DOHH2 (cell line): ENCODE measurements at regions not wholly inside any gene's neighbourhood (a gene's known extent, or its start where the extent isn't known, plus 50 kb on each side); places are given as distances from the start of the nearest gene placed in this dataset.

Source experiments
- H3F3A ChIP-seq: fragments of 200-600 bp; sonication (generic), shearing (Covaris generic); 2 replicates; pipeline ENCODE4 v1.6.0; 2016; ENCODE audit warnings: antibody characterized with exemption, mild to moderate bottlenecking; ENCODE audit not compliant: control insufficient read depth, insufficient read depth
- H3K27ac ChIP-seq: fragments of 200-600 bp; sonication (generic); 2 replicates; pipeline ENCODE4 v1.5.1; 2014; ENCODE audit warnings: low read depth, mild to moderate bottlenecking, low read length, moderate library complexity
- H3K27me3 ChIP-seq: fragments of 200-600 bp; sonication (generic); 2 replicates; pipeline ENCODE4 v1.6.1; 2014; ENCODE audit warnings: mild to moderate bottlenecking, low read length, mixed read lengths; ENCODE audit not compliant: control insufficient read depth
- H3K36me3 ChIP-seq: fragments of 200-600 bp; sonication (generic); 2 replicates; pipeline ENCODE4 v1.6.1; 2014; ENCODE audit warnings: mild to moderate bottlenecking, low read length, moderate library complexity, mixed read lengths; ENCODE audit not compliant: control insufficient read depth
- H3K4me1 ChIP-seq: fragments of 200-600 bp; sonication (generic); 2 replicates; pipeline ENCODE4 v1.6.1; 2014; ENCODE audit warnings: mild to moderate bottlenecking, low read length, mixed read lengths; ENCODE audit not compliant: control insufficient read depth
- H3K4me2 ChIP-seq: fragments of 200-600 bp; sonication (generic); 2 replicates; pipeline ENCODE4 v1.6.0; 2014; ENCODE audit warnings: mild to moderate bottlenecking, low read length, moderate library complexity
- H3K4me3 ChIP-seq: fragments of 200-600 bp; sonication (generic); 2 replicates; pipeline ENCODE4 v1.5.1; 2014; ENCODE audit warnings: mild to moderate bottlenecking, low read length, mixed read lengths
- H3K79me2 ChIP-seq: fragments of 200-600 bp; sonication (generic); 2 replicates; pipeline ENCODE4 v1.6.1; 2014; ENCODE audit warnings: mild to moderate bottlenecking, low read length, mixed read lengths; ENCODE audit not compliant: control insufficient read depth
- H3K9me2 ChIP-seq: fragments of 200-600 bp; sonication (generic); replicated peaks from 2 replicates; pipeline ENCODE4 v1.6.1; 2014; ENCODE audit warnings: mild to moderate bottlenecking, low read length, mixed read lengths; ENCODE audit not compliant: control insufficient read depth
- H3K9me3 ChIP-seq: fragments of 200-600 bp; sonication (generic); 2 replicates; pipeline ENCODE4 v1.6.1; 2014; ENCODE audit warnings: antibody characterized with exemption, low read length, mixed read lengths; ENCODE audit not compliant: control insufficient read depth, insufficient read depth
- H4K20me1 ChIP-seq: fragments of 200-600 bp; sonication (generic); 2 replicates; pipeline ENCODE4 v1.6.0; 2014; ENCODE audit warnings: low read depth, mild to moderate bottlenecking, antibody characterized with exemption, low read length, moderate library complexity; ENCODE audit not compliant: control insufficient read depth, insufficient read depth
- EZH2phosphoT487 ChIP-seq: fragments of 200-600 bp; sonication (generic); IDR thresholded peaks from 2 replicates; pipeline ENCODE4 v1.6.1; 2017; ENCODE audit warnings: borderline replicate concordance, mild to moderate bottlenecking, antibody characterized with exemption, low read length, moderate library complexity, mixed read lengths
- TF ChIP-seq, protein P1 (sequence below): fragments of 200-600 bp; sonication (generic); IDR thresholded peaks from one replicate; pipeline ENCODE4 v1.5.1; 2014; ENCODE audit warnings: antibody characterized with exemption, mild to moderate bottlenecking, low read depth, low read length; ENCODE audit not compliant: poor library complexity, severe bottlenecking

DNA sequence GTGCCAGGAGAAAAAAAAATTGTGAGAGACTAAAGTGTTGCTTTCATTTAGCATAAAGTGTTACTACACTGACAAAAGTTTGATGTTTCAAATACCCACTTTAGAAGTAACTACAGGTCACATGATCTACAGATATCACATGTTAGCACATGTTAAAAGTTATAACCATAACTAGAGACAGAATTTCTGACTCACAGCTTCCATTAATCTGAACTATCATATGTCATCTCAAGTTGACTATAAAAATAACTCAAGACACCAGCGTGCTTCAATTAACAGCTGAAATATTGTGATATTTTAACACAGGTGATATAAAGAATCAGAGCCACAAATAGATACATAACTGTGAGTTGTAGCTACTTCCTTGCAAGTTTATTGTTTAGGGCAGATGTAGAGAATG, 591.5 kb upstream of the PITX2 start:
- H3K36me3 ChIP-seq, result no peaks in the 10 kb centered on the region
- H4K20me1 ChIP-seq, result no peaks in the 10 kb centered on the region
- TF ChIP-seq, protein P1, sequence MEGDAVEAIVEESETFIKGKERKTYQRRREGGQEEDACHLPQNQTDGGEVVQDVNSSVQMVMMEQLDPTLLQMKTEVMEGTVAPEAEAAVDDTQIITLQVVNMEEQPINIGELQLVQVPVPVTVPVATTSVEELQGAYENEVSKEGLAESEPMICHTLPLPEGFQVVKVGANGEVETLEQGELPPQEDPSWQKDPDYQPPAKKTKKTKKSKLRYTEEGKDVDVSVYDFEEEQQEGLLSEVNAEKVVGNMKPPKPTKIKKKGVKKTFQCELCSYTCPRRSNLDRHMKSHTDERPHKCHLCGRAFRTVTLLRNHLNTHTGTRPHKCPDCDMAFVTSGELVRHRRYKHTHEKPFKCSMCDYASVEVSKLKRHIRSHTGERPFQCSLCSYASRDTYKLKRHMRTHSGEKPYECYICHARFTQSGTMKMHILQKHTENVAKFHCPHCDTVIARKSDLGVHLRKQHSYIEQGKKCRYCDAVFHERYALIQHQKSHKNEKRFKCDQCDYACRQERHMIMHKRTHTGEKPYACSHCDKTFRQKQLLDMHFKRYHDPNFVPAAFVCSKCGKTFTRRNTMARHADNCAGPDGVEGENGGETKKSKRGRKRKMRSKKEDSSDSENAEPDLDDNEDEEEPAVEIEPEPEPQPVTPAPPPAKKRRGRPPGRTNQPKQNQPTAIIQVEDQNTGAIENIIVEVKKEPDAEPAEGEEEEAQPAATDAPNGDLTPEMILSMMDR, result no peak
- TF ChIP-seq EZH2phosphoT487, result no peak
- no peak overlapping the region for H3K4me3 ChIP-seq
- H3F3A ChIP-seq, result no peaks in the 10 kb centered on the region
- H3K27ac ChIP-seq, result no peak overlapping the region
- H3K9me2 ChIP-seq, result no peaks in the 10 kb centered on the region
- no peaks in the 10 kb centered on the region for H3K4me1 ChIP-seq
- no peak overlapping the region for H3K4me2 ChIP-seq
- no peaks in the 10 kb centered on the region for H3K79me2 ChIP-seq
- H3K9me3 ChIP-seq, result no peaks in the 10 kb centered on the region
- H3K27me3 ChIP-seq, result no peaks in the 10 kb centered on the region

DNA sequence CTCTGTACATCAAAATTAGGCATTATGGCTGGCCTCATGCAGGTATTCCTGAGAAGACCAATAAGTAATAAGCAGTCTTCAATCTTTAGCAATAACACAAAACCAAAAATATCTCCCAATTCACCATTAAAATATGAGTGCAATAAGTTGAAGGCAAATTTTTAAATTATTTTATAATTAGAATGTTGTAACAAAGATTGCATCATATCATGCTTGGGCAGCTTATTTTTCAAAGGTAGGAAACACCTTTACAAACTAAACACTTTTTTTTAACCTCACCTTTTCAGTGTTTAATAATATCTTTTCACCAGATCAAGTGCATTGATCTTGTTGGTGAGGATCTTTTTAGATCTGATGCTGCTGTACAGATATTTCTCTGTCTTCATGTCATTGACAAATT, 592.9 kb upstream of the PITX2 start:
- no peaks in the 10 kb centered on the region for H3K9me3 ChIP-seq
- no peak overlapping the region for H3K4me3 ChIP-seq
- no peaks in the 10 kb centered on the region for H3K9me2 ChIP-seq
- no peaks in the 10 kb centered on the region for H3F3A ChIP-seq
- H3K4me1 ChIP-seq, result no peaks in the 10 kb centered on the region
- H3K27ac ChIP-seq, result no peak overlapping the region
- TF ChIP-seq EZH2phosphoT487, result no peak
- TF ChIP-seq, protein P1, result no peak
- H4K20me1 ChIP-seq, result no peaks in the 10 kb centered on the region
- H3K79me2 ChIP-seq, result no peaks in the 10 kb centered on the region
- H3K36me3 ChIP-seq, result no peaks in the 10 kb centered on the region
- H3K27me3 ChIP-seq, result no peaks in the 10 kb centered on the region
- H3K4me2 ChIP-seq, result no peak overlapping the region

DNA sequence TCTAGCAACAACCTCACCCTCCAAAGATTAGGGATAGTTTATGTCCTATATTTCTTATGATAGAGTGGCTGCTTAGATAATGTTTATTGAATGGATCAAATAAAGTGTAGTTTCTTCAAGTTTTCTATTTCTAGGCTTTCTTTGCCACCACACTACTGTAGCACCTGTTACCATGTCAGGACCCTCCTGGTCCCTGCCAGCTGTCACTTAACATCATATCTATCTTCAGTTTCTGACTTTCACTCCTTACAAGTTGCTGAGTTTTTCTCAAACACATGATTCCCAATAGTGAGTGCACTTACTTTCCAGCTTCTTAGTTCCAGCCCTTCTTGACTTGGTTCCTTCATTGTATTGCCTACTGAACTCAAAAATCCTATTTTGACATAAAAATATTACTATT, 593.9 kb upstream of the PITX2 start:
- no peaks in the 10 kb centered on the region for H3K36me3 ChIP-seq
- TF ChIP-seq EZH2phosphoT487, result no peak
- TF ChIP-seq, protein P1, result no peak
- H3K27ac ChIP-seq, result no peak overlapping the region
- H3K4me3 ChIP-seq, result no peak overlapping the region
- H3K79me2 ChIP-seq, result no peaks in the 10 kb centered on the region
- H3K27me3 ChIP-seq, result no peaks in the 10 kb centered on the region
- no peaks in the 10 kb centered on the region for H3K9me3 ChIP-seq
- H3K4me1 ChIP-seq, result no peaks in the 10 kb centered on the region
- H3F3A ChIP-seq, result no peaks in the 10 kb centered on the region
- no peak overlapping the region for H3K4me2 ChIP-seq
- H4K20me1 ChIP-seq, result no peaks in the 10 kb centered on the region
- no peaks in the 10 kb centered on the region for H3K9me2 ChIP-seq

DNA sequence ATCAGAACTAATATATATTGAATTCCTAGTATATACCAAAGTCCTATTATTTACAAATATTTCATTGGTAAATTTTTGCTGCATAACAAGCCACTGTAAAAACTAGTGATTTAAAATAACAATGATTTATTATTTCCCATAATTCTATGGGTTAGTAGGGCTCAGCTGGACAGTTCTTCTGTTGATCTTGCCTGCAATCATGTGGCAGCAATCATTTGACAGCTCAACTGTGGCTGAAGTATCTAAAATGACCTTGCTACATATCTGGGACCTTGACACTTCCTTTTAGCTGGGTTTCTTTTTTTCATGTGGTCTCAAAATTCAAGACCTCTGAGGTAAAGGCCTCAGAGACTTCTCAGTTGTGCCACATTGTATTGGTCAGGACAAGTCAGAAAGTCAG, 598.5 kb upstream of the PITX2 start:
- no peaks in the 10 kb centered on the region for H3K4me1 ChIP-seq
- H3K4me3 ChIP-seq, result no peak overlapping the region
- H3K27me3 ChIP-seq, result no peaks in the 10 kb centered on the region
- H3K9me3 ChIP-seq, result no peaks in the 10 kb centered on the region
- no peaks in the 10 kb centered on the region for H3K36me3 ChIP-seq
- no peaks in the 10 kb centered on the region for H3K9me2 ChIP-seq
- no peaks in the 10 kb centered on the region for H3K79me2 ChIP-seq
- no peak overlapping the region for H3K4me2 ChIP-seq
- H4K20me1 ChIP-seq, result no peaks in the 10 kb centered on the region
- TF ChIP-seq, protein P1, result no peak
- TF ChIP-seq EZH2phosphoT487, result no peak
- H3K27ac ChIP-seq, result no peak overlapping the region
- H3F3A ChIP-seq, result no peaks in the 10 kb centered on the region
